Daoy (cell line): ENCODE measurements at regions not wholly inside any gene's neighbourhood (a gene's known extent, or its start where the extent isn't known, plus 50 kb on each side); places are given as distances from the start of the nearest gene placed in this dataset.
A peak's percentile ranks its signal among the peaks of the same experiment; 100 is the strongest.

Source experiments
- DNase-seq: peaks from one replicate; pipeline ENCODE4 v3.0.0-alpha.2; 2015; ENCODE audit warnings: low read depth

- no peak for DNase-seq
Measured at GRCh38 chr9:14432666-14433350, 118.9 kb upstream of the NFIB start.

- peak; percentile 50 for DNase-seq
Measured at GRCh38 chr9:14428781-14429230, 114.9 kb upstream of the NFIB start.

- no peak for DNase-seq
Measured at GRCh38 chr9:14427419-14427818, 113.5 kb upstream of the NFIB start.

- no peak for DNase-seq
Measured at GRCh38 chr9:14424983-14425382, 111.0 kb upstream of the NFIB start.

- DNase-seq, result no peak
Measured at GRCh38 chr9:14424289-14424688, 110.3 kb upstream of the NFIB start.

- DNase-seq, result peak; percentile 48
Measured at GRCh38 chr9:14423815-14424261, 109.9 kb upstream of the NFIB start.

- no peak for DNase-seq
Measured at GRCh38 chr9:14421291-14421690, 107.3 kb upstream of the NFIB start.

- no peak for DNase-seq
Measured at GRCh38 chr9:14418941-14419937, 105.3 kb upstream of the NFIB start.

- no peak for DNase-seq
Measured at GRCh38 chr9:14418301-14418940, 104.5 kb upstream of the NFIB start.

GRCh38 chr9:14417237-14417636, 103.3 kb upstream of the NFIB start:
- DNase-seq, result no peak

- peak; percentile 48 for DNase-seq
Measured at GRCh38 chr9:14415947-14416346, 102.0 kb upstream of the NFIB start.

- DNase-seq, result no peak
Measured at GRCh38 chr9:14413812-14414211, 99.9 kb upstream of the NFIB start.

- DNase-seq, result no peak
Measured at GRCh38 chr9:14412775-14413174, 98.8 kb upstream of the NFIB start.

GRCh38 chr9:14406463-14406862, 92.5 kb upstream of the NFIB start:
- no peak for DNase-seq

- no peak for DNase-seq
Measured at GRCh38 chr9:14405176-14405706, 91.3 kb upstream of the NFIB start.

- DNase-seq, result no peak
Measured at GRCh38 chr9:14403081-14403480, 89.1 kb upstream of the NFIB start.

GRCh38 chr9:14402583-14402982, 88.6 kb upstream of the NFIB start:
- DNase-seq, result no peak

- no peak for DNase-seq
Measured at GRCh38 chr9:14401911-14402310, 88.0 kb upstream of the NFIB start.

GRCh38 chr9:14400658-14400995, 86.7 kb upstream of the NFIB start:
- DNase-seq, result peak; percentile 61

GRCh38 chr9:14399756-14400657, 86.1 kb upstream of the NFIB start:
- DNase-seq, result no peak

- DNase-seq, result no peak
Measured at GRCh38 chr9:14398473-14398872, 84.5 kb upstream of the NFIB start.
